ENCODE measurements at regions not wholly inside any gene's neighbourhood (a gene's known extent, or its start where the extent isn't known, plus 50 kb on each side); places are given as distances from the start of the nearest gene placed in this dataset.

DNA sequence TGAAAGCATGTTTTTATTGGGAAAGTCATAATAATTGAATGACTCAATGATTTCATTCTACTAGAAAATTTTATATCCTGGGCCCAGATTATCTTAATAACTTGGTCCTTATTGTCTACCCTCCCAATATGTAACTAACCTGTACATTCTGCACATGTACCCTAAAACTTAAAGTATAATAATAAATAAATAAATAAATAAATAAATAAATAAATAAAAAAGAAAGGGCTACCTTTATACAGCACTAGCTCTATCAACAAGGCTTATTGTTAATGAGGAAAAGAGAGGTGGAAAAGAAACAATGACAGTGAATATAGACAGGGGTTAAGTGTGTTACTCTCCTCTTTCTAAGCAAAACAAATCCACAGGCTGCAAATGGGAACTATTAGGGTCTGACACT is 83.6 kb downstream of the GRIN2B start:
- H3K9ac ChIP-seq (ENCODE audit: low read length in 3 of 3) = no peak overlapping the region
- H3K27me3 ChIP-seq (ENCODE audit: control insufficient read depth, insufficient read depth, low read length) = no peaks in the 10 kb centered on the region
- no peak overlapping the region for H3K27ac ChIP-seq (ENCODE audit: low read depth in 2 of 2, low read length in 2 of 2)
- H3K4me1 ChIP-seq (ENCODE audit: control insufficient read depth in 2 of 3, insufficient read depth in 2 of 3, low read depth in 1 of 3, low read length in 3 of 3) = no peaks in the 10 kb centered on the region
- no peak for FAIRE-seq
- H3K36me3 ChIP-seq (ENCODE audit: control insufficient read depth in 2 of 3, insufficient read depth in 3 of 3, low read length in 3 of 3) = no peaks in the 10 kb centered on the region
- no peak for DNase-seq
- H3K4me3 ChIP-seq (ENCODE audit: low read length in 3 of 3) = no peak overlapping the region
- TF ChIP-seq, protein P1, sequence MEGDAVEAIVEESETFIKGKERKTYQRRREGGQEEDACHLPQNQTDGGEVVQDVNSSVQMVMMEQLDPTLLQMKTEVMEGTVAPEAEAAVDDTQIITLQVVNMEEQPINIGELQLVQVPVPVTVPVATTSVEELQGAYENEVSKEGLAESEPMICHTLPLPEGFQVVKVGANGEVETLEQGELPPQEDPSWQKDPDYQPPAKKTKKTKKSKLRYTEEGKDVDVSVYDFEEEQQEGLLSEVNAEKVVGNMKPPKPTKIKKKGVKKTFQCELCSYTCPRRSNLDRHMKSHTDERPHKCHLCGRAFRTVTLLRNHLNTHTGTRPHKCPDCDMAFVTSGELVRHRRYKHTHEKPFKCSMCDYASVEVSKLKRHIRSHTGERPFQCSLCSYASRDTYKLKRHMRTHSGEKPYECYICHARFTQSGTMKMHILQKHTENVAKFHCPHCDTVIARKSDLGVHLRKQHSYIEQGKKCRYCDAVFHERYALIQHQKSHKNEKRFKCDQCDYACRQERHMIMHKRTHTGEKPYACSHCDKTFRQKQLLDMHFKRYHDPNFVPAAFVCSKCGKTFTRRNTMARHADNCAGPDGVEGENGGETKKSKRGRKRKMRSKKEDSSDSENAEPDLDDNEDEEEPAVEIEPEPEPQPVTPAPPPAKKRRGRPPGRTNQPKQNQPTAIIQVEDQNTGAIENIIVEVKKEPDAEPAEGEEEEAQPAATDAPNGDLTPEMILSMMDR (IDR thresholded peaks at IDR 0.05; ENCODE audit: borderline replicate concordance, extremely low read depth, insufficient read depth) = no peak
- H3K9me3 ChIP-seq (ENCODE audit: control insufficient read depth in 2 of 3, insufficient read depth in 1 of 3, low read length in 3 of 3) = no peaks in the 10 kb centered on the region
- intact Hi-C loops (cut with DNase I) = no loop called here

GRCh38 chr12:13896063-13896626 is 85.3 kb downstream of the GRIN2B start:
- DNase-seq (no peak), FAIRE-seq (no peak)
- Histone ChIP-seq H3K4me1 (ENCODE audit: control insufficient read depth in 2 of 3, insufficient read depth in 2 of 3, low read depth in 1 of 3, low read length in 3 of 3) (no peaks in the 10 kb centered on the region), H3K27ac (ENCODE audit: low read depth in 2 of 2, low read length in 2 of 2) (no peak overlapping the region), H3K9me3 (ENCODE audit: control insufficient read depth in 2 of 3, insufficient read depth in 1 of 3, low read length in 3 of 3) (no peaks in the 10 kb centered on the region), H3K36me3 (ENCODE audit: control insufficient read depth in 2 of 3, insufficient read depth in 3 of 3, low read length in 3 of 3) (no peaks in the 10 kb centered on the region), H3K4me3 (ENCODE audit: low read length in 3 of 3) (no peak overlapping the region), H3K9ac (ENCODE audit: low read length in 3 of 3) (no peak overlapping the region), H3K27me3 (ENCODE audit: control insufficient read depth, insufficient read depth, low read length) (no peaks in the 10 kb centered on the region)
- TF ChIP-seq, protein P1 (IDR thresholded peaks at IDR 0.05; ENCODE audit: borderline replicate concordance, extremely low read depth, insufficient read depth) = no peak
- intact Hi-C loops (cut with DNase I) = no loop called here

GRCh38 chr12:13891902-13892301 is 89.5 kb downstream of the GRIN2B start:
- no peaks in the 10 kb centered on the region for H3K9me3 ChIP-seq (ENCODE audit: control insufficient read depth in 2 of 3, insufficient read depth in 1 of 3, low read length in 3 of 3)
- no peak overlapping the region for H3K4me3 ChIP-seq (ENCODE audit: low read length in 3 of 3)
- no peaks in the 10 kb centered on the region for H3K4me1 ChIP-seq (ENCODE audit: control insufficient read depth in 2 of 3, insufficient read depth in 2 of 3, low read depth in 1 of 3, low read length in 3 of 3)
- DNase-seq = no peak
- no peak for FAIRE-seq
- no peak overlapping the region for H3K27ac ChIP-seq (ENCODE audit: low read depth in 2 of 2, low read length in 2 of 2)
- H3K9ac ChIP-seq (ENCODE audit: low read length in 3 of 3) = no peak overlapping the region
- no peaks in the 10 kb centered on the region for H3K27me3 ChIP-seq (ENCODE audit: control insufficient read depth, insufficient read depth, low read length)
- TF ChIP-seq, protein P1 (IDR thresholded peaks at IDR 0.05; ENCODE audit: borderline replicate concordance, extremely low read depth, insufficient read depth) = no peak
- H3K36me3 ChIP-seq (ENCODE audit: control insufficient read depth in 2 of 3, insufficient read depth in 3 of 3, low read length in 3 of 3) = no peaks in the 10 kb centered on the region
- intact Hi-C loops (cut with DNase I) = no loop called here

DNA sequence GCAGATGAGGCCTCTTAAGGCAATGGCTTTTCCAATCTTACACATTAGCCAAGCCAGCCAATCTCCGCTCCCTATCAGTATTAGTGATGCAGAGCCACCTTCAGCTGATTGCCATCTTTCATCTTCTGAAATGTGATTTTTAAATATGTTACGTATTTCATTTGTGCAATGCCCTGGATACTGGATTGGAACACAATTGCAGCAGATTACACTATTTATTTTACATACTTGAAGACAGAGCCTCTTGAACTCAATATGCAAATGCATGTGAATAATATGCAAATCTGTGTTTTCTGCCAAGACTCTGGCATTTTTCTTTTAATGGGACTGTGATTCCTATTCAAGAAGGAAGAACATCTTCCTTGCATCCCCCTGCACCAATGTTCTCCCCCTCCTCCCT is 90.5 kb downstream of the GRIN2B start:
- Histone ChIP-seq H3K4me1 (ENCODE audit: control insufficient read depth in 2 of 3, insufficient read depth in 2 of 3, low read depth in 1 of 3, low read length in 3 of 3) (no peaks in the 10 kb centered on the region), H3K9me3 (ENCODE audit: control insufficient read depth in 2 of 3, insufficient read depth in 1 of 3, low read length in 3 of 3) (no peaks in the 10 kb centered on the region), H3K27ac (ENCODE audit: low read depth in 2 of 2, low read length in 2 of 2) (no peak overlapping the region), H3K27me3 (ENCODE audit: control insufficient read depth, insufficient read depth, low read length) (no peaks in the 10 kb centered on the region), H3K36me3 (ENCODE audit: control insufficient read depth in 2 of 3, insufficient read depth in 3 of 3, low read length in 3 of 3) (no peaks in the 10 kb centered on the region), H3K4me3 (ENCODE audit: low read length in 3 of 3) (no peak overlapping the region), H3K9ac (ENCODE audit: low read length in 3 of 3) (no peak overlapping the region)
- DNase-seq = no peak
- TF ChIP-seq, protein P1 (IDR thresholded peaks at IDR 0.05; ENCODE audit: borderline replicate concordance, extremely low read depth, insufficient read depth) = no peak
- FAIRE-seq = no peak
- intact Hi-C loops (cut with DNase I) = no loop called here
